Subcutaneous abdominal adipose tissue (tissue), 5 donors: ENCODE measurements at regions not wholly inside any gene's neighbourhood (a gene's known extent, or its start where the extent isn't known, plus 50 kb on each side); places are given as distances from the start of the nearest gene placed in this dataset.

Source experiments
- H3K27ac ChIP-seq: one replicate; pipeline ENCODE4 v1.7.0; 2013; ENCODE audit warnings: low read depth, mild to moderate bottlenecking, inconsistent platforms, low read length, moderate library complexity
- H3K27me3 ChIP-seq, 5 donors: one replicate each; pipeline ENCODE4 v1.7.0; 2013; ENCODE audit warnings: low read length in 5 of 5, inconsistent platforms in 1 of 5; ENCODE audit not compliant: control insufficient read depth in 5 of 5, insufficient read depth in 4 of 5
- H3K36me3 ChIP-seq, 5 donors: one replicate each; pipeline ENCODE4 v1.7.0; 2013; ENCODE audit warnings: low read length in 5 of 5; ENCODE audit not compliant: control insufficient read depth in 5 of 5, insufficient read depth in 5 of 5
- H3K4me1 ChIP-seq, 5 donors: one replicate each; pipeline ENCODE4 v1.7.0; 2013; ENCODE audit warnings: low read length in 5 of 5, mild to moderate bottlenecking in 3 of 5, moderate library complexity in 1 of 5; ENCODE audit not compliant: control insufficient read depth in 5 of 5, insufficient read depth in 5 of 5
- H3K4me3 ChIP-seq, 5 donors: one replicate each; pipeline ENCODE4 v1.7.0; 2013; ENCODE audit warnings: low read length in 5 of 5, low read depth in 1 of 5
- H3K9ac ChIP-seq, 5 donors: one replicate each; pipeline ENCODE4 v1.7.0; 2013; ENCODE audit warnings: low read length in 5 of 5, mild to moderate bottlenecking in 4 of 5, moderate library complexity in 3 of 5
- H3K9me3 ChIP-seq, 5 donors: one replicate each; pipeline ENCODE4 v1.7.0; 2013; ENCODE audit warnings: low read length in 5 of 5; ENCODE audit not compliant: control insufficient read depth in 5 of 5
- donor health status: healthy.
- donor health status: healthy.
- donor health status: healthy.
- donor health status: healthy.
- donor health status: healthy.

DNA sequence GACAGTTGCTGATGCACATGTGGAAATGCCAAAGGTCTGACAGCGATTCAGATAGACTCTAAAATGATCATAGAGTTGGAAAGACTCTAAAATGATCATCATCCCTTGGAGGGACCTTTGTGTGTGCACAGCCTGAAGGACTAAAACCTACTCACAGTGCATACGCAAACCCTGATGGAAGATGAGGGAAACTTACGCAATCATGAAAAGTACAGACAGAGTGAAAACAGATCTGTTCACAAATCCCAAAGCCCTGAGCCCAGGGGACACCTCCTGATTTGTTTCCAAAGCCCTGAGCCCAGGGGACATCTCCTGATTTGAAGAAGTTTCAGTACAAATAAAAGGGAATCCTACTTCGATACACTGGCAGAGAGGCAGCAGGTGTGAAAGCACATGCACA is 79.3 kb upstream of the PROX1 start:
- Histone ChIP-seq H3K36me3 (no peaks in the 10 kb centered on the region), H3K9me3 (no peaks in the 10 kb centered on the region), H3K4me3 (no peak overlapping the region), H3K27me3 (peaks cover 0 to 4% (median 0%) of the 10 kb centered on the region in 5 donors), H3K27ac (no peak overlapping the region), H3K9ac (no peak overlapping the region), H3K4me1 (no peaks in the 10 kb centered on the region)

DNA sequence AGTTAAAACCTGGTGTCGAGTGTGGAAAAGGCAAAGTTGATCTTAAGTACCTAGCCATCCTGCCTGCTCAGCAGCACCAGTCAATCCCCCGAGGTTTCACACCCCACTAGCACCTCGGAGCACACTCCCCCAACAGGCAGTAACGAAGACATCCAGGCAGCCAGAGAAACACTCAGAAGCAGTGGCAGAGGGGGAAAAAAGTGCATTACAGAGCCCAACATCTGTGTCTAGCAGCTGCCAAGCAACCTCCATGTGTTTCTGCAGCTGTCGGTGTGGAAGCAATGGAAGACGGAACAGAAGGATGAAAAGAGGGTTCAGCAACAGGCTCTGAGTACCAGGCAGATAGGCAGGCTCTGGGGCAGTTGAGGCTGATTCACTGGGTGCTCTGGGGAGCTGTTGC is 73.4 kb upstream of the PROX1 start:
- Histone ChIP-seq H3K27me3 (peaks cover 0 to 10% (median 0%) of the 10 kb centered on the region in 5 donors), H3K27ac (no peak overlapping the region), H3K4me3 (no peak overlapping the region), H3K9me3 (no peaks in the 10 kb centered on the region), H3K36me3 (no peaks in the 10 kb centered on the region), H3K9ac (no peak overlapping the region), H3K4me1 (no peaks in the 10 kb centered on the region)

DNA sequence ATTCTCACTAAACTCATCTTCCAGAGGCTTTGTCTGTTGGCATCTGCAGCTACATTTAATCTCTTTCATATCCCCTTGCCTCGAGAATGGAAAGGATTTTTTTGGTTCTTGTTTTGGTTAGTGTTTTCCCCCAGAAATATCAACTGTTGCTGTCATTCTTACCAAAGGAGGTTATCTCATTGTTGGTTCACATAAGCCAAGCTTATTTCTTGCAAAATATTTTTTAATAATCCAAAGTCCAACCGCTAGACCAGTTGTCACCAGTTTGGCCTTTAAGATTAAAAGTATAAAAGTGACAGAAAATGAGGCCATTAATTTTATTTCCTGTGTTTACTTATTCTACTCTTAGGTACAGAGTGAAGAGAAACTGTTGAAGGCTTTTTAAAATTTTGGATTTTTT is 66.5 kb upstream of the PROX1 start:
- Histone ChIP-seq H3K36me3 (no peaks in the 10 kb centered on the region), H3K9ac (no peak overlapping the region), H3K27ac (no peak overlapping the region)

DNA sequence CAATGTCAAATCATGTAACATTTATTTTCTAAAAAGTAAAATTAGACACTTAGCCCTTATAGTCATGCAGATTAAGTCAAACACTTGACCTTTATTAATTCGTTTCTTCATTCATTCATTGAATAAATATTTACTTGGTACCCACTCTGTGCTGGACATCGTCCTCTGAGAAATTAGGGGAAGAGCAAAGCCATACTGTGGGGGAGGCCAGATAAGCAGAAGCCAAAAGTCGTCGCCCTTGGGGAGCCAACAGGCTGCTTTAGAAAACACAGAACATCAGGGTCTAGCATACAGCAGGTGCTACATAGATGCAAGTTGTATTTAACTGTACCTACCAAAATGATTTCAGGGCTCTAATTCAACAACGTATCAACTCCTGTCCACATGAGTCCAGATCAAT is 66.1 kb upstream of the PROX1 start:
- Histone ChIP-seq H3K27ac (no peak overlapping the region), H3K4me3 (no peak overlapping the region), H3K4me1 (no peaks in the 10 kb centered on the region), H3K9me3 (no peaks in the 10 kb centered on the region), H3K27me3 (peaks cover 0 to 5% (median 2%) of the 10 kb centered on the region in 5 donors), H3K36me3 (no peaks in the 10 kb centered on the region), H3K9ac (no peak overlapping the region)

More for the DNA sequence above, 66.5 kb upstream of the PROX1 start:
- no peaks in the 10 kb centered on the region for H3K4me1 ChIP-seq
- peaks cover 0 to 2% (median 2%) of the 10 kb centered on the region in 5 donors for H3K27me3 ChIP-seq
- H3K9me3 ChIP-seq = no peaks in the 10 kb centered on the region
- no peak overlapping the region for H3K4me3 ChIP-seq

DNA sequence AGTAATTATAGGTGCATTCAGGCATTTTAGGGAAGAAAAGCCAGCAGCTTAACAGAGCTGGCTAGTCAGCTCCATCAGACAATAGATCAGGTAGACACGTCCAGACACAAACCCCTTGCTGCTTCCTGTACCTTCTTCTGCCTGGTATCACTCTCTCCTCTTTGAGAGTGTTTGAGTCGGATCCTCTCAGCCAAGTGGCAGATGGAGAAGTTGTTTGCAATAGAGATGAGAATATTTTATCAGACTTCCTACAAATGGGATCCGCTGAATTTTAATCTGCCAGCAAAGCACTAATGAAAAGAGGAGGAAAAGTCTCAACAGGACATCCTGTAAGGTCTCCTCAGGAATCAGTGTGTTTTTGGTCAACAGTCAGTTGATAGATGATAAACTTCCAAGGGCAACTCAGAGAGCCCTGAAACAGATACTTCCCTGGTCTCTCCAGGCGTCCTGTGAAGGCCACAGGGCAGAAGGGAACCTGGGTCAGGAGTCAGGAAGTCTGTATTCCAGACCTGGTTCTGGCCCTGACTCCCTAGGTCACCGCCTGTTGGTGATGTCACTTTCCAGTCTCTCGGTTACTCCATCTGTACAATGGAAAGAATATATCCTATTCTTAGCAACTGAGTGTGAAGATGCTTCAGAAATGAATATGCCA is 62.1 kb upstream of the PROX1 start:
- Histone ChIP-seq H3K4me1 (no peaks in the 10 kb centered on the region), H3K4me3 (no peak overlapping the region), H3K27ac (no peak overlapping the region)

DNA sequence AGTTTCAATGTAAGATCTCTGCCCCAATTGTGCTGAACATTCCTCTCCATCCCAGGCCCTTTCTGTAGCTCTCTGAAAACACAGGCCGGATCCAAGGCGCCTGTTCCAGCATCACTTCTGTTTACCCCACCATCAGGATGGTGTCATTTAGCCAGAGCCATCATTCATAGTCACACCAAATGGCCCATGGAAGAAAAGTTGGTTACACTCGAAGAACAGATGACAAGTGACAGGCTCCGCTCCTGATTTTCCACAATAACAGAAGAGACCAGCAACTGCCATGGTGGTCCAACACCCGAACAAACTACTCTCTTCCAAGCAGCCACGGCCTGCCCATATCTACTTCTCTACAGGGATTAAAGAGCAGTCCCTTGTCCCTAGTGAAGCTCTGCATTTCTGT is 59.9 kb upstream of the PROX1 start:
- no peak overlapping the region for H3K27ac ChIP-seq
- H3K9me3 ChIP-seq = no peaks in the 10 kb centered on the region
- H3K36me3 ChIP-seq = no peaks in the 10 kb centered on the region
- no peaks in the 10 kb centered on the region for H3K4me1 ChIP-seq
- H3K9ac ChIP-seq = no peak overlapping the region
- peaks cover 0 to 2% (median 2%) of the 10 kb centered on the region in 5 donors for H3K27me3 ChIP-seq
- H3K4me3 ChIP-seq = no peak overlapping the region

More for the DNA sequence above, 62.1 kb upstream of the PROX1 start:
- no peak overlapping the region for H3K9ac ChIP-seq
- H3K9me3 ChIP-seq = no peaks in the 10 kb centered on the region
- no peaks in the 10 kb centered on the region for H3K36me3 ChIP-seq
- H3K27me3 ChIP-seq = peaks cover 0 to 2% (median 2%) of the 10 kb centered on the region in 5 donors

DNA sequence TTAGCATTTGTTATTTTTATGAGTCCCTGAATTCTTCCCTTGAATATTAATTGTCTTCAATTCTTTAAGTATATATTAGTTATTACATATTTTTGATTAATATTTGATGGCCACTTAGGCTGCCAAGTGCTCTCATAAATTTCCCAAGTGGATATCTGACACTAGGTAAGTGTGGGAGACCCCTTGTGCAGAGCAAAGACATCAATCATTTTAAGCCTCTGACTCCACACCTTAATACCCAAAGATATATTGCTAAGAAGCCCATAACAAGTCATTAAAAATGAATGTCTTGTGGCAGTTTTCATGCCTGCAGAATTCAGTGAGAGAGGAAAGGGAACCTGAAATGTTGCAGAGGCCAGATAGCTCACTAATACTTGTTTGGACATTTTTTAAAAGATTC is 58.4 kb upstream of the PROX1 start:
- Histone ChIP-seq H3K4me1 (no peaks in the 10 kb centered on the region), H3K27ac (no peak overlapping the region), H3K36me3 (no peaks in the 10 kb centered on the region), H3K4me3 (no peak overlapping the region), H3K9ac (no peak overlapping the region), H3K9me3 (no peaks in the 10 kb centered on the region), H3K27me3 (peaks cover 0 to 2% (median 0%) of the 10 kb centered on the region in 5 donors)

DNA sequence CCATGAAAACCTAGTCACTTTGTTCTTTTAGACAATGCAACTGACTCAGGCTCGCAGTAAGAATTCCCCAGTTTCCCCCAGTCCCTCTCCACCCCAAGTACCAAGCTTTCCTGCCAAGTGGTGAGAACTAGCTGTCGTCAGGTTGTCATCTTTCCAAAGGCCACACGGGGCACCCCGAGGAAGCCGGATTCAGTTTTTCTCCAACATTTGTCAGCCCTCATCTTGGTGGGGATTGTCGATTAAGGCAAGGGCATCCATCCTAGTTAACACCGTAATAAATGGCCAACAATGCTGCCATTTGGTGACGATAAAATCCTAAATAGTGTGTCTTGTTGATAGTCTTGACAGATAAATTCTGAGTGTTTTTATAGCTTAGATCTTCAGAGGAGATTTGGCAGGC is 55.9 kb upstream of the PROX1 start:
- Histone ChIP-seq H3K4me3 (no peak overlapping the region), H3K9me3 (peaks cover 0 to 2% (median 0%) of the 10 kb centered on the region in 5 donors), H3K27me3 (peaks cover 0 to 2% (median 0%) of the 10 kb centered on the region in 5 donors), H3K4me1 (no peaks in the 10 kb centered on the region), H3K27ac (no peak overlapping the region), H3K36me3 (no peaks in the 10 kb centered on the region), H3K9ac (no peak overlapping the region)

DNA sequence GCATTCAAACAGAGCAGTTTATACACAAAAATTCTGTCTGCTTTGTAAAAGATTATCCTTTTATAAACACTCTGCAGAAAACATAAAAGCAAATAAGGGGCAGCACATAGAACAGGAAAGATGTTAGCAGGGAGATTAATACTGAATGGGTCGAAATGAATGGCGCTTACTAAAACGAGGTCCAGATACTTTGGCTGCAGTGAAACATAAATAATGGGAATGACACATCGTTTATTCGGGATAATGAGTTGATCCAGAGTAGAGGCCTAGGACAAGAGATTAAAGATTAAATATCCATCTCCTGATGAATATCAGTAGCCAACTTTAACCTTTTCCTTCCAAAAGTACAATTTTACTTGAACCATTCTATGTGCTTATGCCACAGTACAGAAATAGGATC is 54.4 kb upstream of the PROX1 start:
- Histone ChIP-seq H3K9ac (no peak overlapping the region), H3K4me3 (no peak overlapping the region), H3K9me3 (peaks cover 0 to 8% (median 0%) of the 10 kb centered on the region in 5 donors), H3K27ac (no peak overlapping the region), H3K4me1 (no peaks in the 10 kb centered on the region), H3K27me3 (peaks cover 0 to 2% (median 0%) of the 10 kb centered on the region in 5 donors), H3K36me3 (no peaks in the 10 kb centered on the region)

DNA sequence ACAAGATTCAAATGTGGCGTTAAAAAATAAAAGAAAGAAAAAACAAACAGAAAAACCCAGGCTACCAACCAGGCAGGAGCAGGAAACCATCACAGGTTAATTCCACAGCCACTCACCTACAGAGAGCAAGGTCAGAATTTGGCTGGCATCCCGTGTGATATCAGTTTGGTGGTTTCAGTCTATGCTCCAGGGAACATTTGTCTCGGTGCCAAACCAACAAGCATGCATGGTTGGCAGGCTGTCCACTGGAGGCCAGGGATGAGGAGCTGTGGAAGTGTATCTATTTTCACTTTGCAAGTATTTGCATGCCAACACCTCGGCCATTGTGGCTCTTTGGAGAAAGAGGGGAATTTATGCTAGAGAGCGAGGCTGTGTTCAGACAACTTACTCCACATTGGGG is 53.1 kb upstream of the PROX1 start:
- Histone ChIP-seq H3K9me3 (peaks cover 0 to 8% (median 0%) of the 10 kb centered on the region in 5 donors), H3K27ac (no peak overlapping the region), H3K36me3 (no peaks in the 10 kb centered on the region), H3K27me3 (peaks cover 0 to 2% (median 0%) of the 10 kb centered on the region in 5 donors), H3K9ac (no peak overlapping the region), H3K4me1 (no peaks in the 10 kb centered on the region), H3K4me3 (no peak overlapping the region)
